ENCODE measurements at regions not wholly inside any gene's neighbourhood (a gene's known extent, or its start where the extent isn't known, plus 50 kb on each side); places are given as distances from the start of the nearest gene placed in this dataset.

- TF ChIP-seq CTCF (IDR thresholded peaks at IDR 0.05; ENCODE audit: poor library complexity, severe bottlenecking): no peak
- H3K4me1 ChIP-seq (ENCODE audit: insufficient read depth, poor library complexity, severe bottlenecking): no peaks in the 10 kb centered on the region
- ATAC-seq (ENCODE audit: low read depth) (no peak), DNase-seq (ENCODE audit: low spot score) (no peak)
- no peaks in the 10 kb centered on the region for H3K36me3 ChIP-seq (ENCODE audit: low read depth)
- no peaks in the 10 kb centered on the region for H3K9me3 ChIP-seq (ENCODE audit: severe bottlenecking)
- H3K4me3 ChIP-seq (ENCODE audit: severe bottlenecking): no peak overlapping the region
- H3K27ac ChIP-seq (ENCODE audit: poor library complexity, severe bottlenecking): no peak overlapping the region
- H3K27me3 ChIP-seq (ENCODE audit: insufficient read depth, poor library complexity, severe bottlenecking): no peaks in the 10 kb centered on the region
These were observed 177.5 kb downstream of the INO80D start for GRCh38 chr2:205908212-205909183.

GRCh38 chr2:205906419-205906818 lies 179.6 kb downstream of the INO80D start:
- DNase-seq (ENCODE audit: low spot score) (no peak), ATAC-seq (ENCODE audit: low read depth) (no peak)
- H3K9me3 ChIP-seq (ENCODE audit: severe bottlenecking): no peaks in the 10 kb centered on the region
- H3K4me3 ChIP-seq (ENCODE audit: severe bottlenecking): no peak overlapping the region
- no peak for TF ChIP-seq CTCF (IDR thresholded peaks at IDR 0.05; ENCODE audit: poor library complexity, severe bottlenecking)
- no peaks in the 10 kb centered on the region for H3K4me1 ChIP-seq (ENCODE audit: insufficient read depth, poor library complexity, severe bottlenecking)
- H3K27ac ChIP-seq (ENCODE audit: poor library complexity, severe bottlenecking): no peak overlapping the region
- no peaks in the 10 kb centered on the region for H3K27me3 ChIP-seq (ENCODE audit: insufficient read depth, poor library complexity, severe bottlenecking)
- no peaks in the 10 kb centered on the region for H3K36me3 ChIP-seq (ENCODE audit: low read depth)

- H3K36me3 ChIP-seq (ENCODE audit: low read depth): no peaks in the 10 kb centered on the region
- no peak overlapping the region for H3K27ac ChIP-seq (ENCODE audit: poor library complexity, severe bottlenecking)
- H3K9me3 ChIP-seq (ENCODE audit: severe bottlenecking): no peaks in the 10 kb centered on the region
- TF ChIP-seq CTCF (IDR thresholded peaks at IDR 0.05; ENCODE audit: poor library complexity, severe bottlenecking): no peak
- ATAC-seq (ENCODE audit: low read depth): no peak
- H3K27me3 ChIP-seq (ENCODE audit: insufficient read depth, poor library complexity, severe bottlenecking): no peaks in the 10 kb centered on the region
- DNase-seq (ENCODE audit: low spot score): no peak
- H3K4me3 ChIP-seq (ENCODE audit: severe bottlenecking): no peak overlapping the region
- H3K4me1 ChIP-seq (ENCODE audit: insufficient read depth, poor library complexity, severe bottlenecking): no peaks in the 10 kb centered on the region
These were observed 180.4 kb downstream of the INO80D start for GRCh38 chr2:205905576-205905975.

GRCh38 chr2:205904873-205905272 lies 181.1 kb downstream of the INO80D start:
- no peak overlapping the region for H3K4me3 ChIP-seq (ENCODE audit: severe bottlenecking)
- no peaks in the 10 kb centered on the region for H3K27me3 ChIP-seq (ENCODE audit: insufficient read depth, poor library complexity, severe bottlenecking)
- no peaks in the 10 kb centered on the region for H3K9me3 ChIP-seq (ENCODE audit: severe bottlenecking)
- H3K36me3 ChIP-seq (ENCODE audit: low read depth): no peaks in the 10 kb centered on the region
- DNase-seq (ENCODE audit: low spot score) (no peak), ATAC-seq (ENCODE audit: low read depth) (no peak)
- H3K27ac ChIP-seq (ENCODE audit: poor library complexity, severe bottlenecking): no peak overlapping the region
- no peaks in the 10 kb centered on the region for H3K4me1 ChIP-seq (ENCODE audit: insufficient read depth, poor library complexity, severe bottlenecking)
- no peak for TF ChIP-seq CTCF (IDR thresholded peaks at IDR 0.05; ENCODE audit: poor library complexity, severe bottlenecking)

All from RWPE2 (cell line).